Calu3 (cell line): ENCODE measurements at regions not wholly inside any gene's neighbourhood (a gene's known extent, or its start where the extent isn't known, plus 50 kb on each side); places are given as distances from the start of the nearest gene placed in this dataset.

Experiments
- BruUV-seq: library from RNA; stranded (reverse); fragments of 400-500 nt; replicated peaks from 2 replicates; lab custom pipeline; 2021; lab: Mats Ljungman, UMichigan
- CTCF ChIA-PET: fragments of 300-600 bp; sonication (Branson Sonifier 250); formaldehyde crosslinking; loops from one replicate; lab custom pipeline; 2022; ENCODE audit warnings: antibody characterized with exemption; lab: Charles Lee
- DNase-seq: peaks from one replicate; pipeline ENCODE4 v3.0.0; 2022
- H3K27ac Mint-ChIP-seq: one replicate; pipeline ENCODE4 v1.8.0; 2022; ENCODE audit warnings: mixed read lengths; ENCODE audit not compliant: unreplicated experiment
- H3K27me3 Mint-ChIP-seq: one replicate; pipeline ENCODE4 v1.8.0; 2022; ENCODE audit warnings: mixed read lengths; ENCODE audit not compliant: unreplicated experiment
- H3K36me3 Mint-ChIP-seq: one replicate; pipeline ENCODE4 v1.8.0; 2022; ENCODE audit warnings: mild to moderate bottlenecking, moderate library complexity, mixed read lengths; ENCODE audit not compliant: insufficient read depth, unreplicated experiment
- H3K4me1 Mint-ChIP-seq: one replicate; pipeline ENCODE4 v1.8.0; 2022; ENCODE audit warnings: mild to moderate bottlenecking, low read depth, mixed read lengths; ENCODE audit not compliant: unreplicated experiment
- H3K4me3 Mint-ChIP-seq: one replicate; pipeline ENCODE4 v1.8.0; 2022; ENCODE audit warnings: mild to moderate bottlenecking, low read depth, moderate library complexity, mixed read lengths; ENCODE audit not compliant: unreplicated experiment
- H3K9me3 Mint-ChIP-seq: one replicate; pipeline ENCODE4 v1.8.0; 2022; ENCODE audit warnings: low read depth, mixed read lengths; ENCODE audit not compliant: unreplicated experiment
- intact Hi-C: fragments of 100-400 bp; cut with micrococcal nuclease; formaldehyde crosslinking; loops from one replicate; pipeline ENCODE4 v1.10.0; 2022; ENCODE audit not compliant: unreplicated experiment
- TF ChIP-seq, protein P1 (sequence below): fragments of 200-600 bp; IDR thresholded peaks from one replicate; pipeline ENCODE4 v1.8.0; 2022; ENCODE audit warnings: antibody characterized with exemption; ENCODE audit not compliant: unreplicated experiment

DNA sequence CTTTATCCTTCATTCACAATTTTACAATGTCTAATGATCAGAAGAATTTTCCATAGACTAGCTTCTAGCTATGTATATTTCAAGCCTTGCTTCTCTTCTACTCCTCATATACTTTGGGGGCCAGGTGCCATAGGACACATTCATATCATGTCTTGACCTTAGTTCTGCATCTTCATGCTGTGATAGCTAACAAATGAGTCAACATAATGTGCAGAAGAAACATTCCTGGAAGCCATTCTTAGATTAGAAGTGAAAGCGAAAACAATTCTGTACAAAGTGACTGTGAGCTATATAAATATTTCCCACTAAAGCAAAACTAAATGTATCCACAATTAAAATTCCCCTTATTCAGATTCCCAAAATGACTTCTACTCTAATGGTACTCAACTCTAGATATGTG lies 320.2 kb upstream of the NREP start:
- no peak overlapping the region for H3K4me3 Mint-ChIP-seq
- H3K36me3 Mint-ChIP-seq: no peaks in the 10 kb centered on the region
- H3K27ac Mint-ChIP-seq: no peak overlapping the region
- no peaks in the 10 kb centered on the region for H3K27me3 Mint-ChIP-seq
- TF ChIP-seq, protein P1, sequence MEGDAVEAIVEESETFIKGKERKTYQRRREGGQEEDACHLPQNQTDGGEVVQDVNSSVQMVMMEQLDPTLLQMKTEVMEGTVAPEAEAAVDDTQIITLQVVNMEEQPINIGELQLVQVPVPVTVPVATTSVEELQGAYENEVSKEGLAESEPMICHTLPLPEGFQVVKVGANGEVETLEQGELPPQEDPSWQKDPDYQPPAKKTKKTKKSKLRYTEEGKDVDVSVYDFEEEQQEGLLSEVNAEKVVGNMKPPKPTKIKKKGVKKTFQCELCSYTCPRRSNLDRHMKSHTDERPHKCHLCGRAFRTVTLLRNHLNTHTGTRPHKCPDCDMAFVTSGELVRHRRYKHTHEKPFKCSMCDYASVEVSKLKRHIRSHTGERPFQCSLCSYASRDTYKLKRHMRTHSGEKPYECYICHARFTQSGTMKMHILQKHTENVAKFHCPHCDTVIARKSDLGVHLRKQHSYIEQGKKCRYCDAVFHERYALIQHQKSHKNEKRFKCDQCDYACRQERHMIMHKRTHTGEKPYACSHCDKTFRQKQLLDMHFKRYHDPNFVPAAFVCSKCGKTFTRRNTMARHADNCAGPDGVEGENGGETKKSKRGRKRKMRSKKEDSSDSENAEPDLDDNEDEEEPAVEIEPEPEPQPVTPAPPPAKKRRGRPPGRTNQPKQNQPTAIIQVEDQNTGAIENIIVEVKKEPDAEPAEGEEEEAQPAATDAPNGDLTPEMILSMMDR: no peak
- no peaks in the 10 kb centered on the region for H3K4me1 Mint-ChIP-seq
- no TSS peak for BruUV-seq
- intact Hi-C loops: no loop called here
- CTCF ChIA-PET: no interaction called here
- DNase-seq: no peak
- H3K9me3 Mint-ChIP-seq: peaks cover 2% of the 10 kb centered on the region

DNA sequence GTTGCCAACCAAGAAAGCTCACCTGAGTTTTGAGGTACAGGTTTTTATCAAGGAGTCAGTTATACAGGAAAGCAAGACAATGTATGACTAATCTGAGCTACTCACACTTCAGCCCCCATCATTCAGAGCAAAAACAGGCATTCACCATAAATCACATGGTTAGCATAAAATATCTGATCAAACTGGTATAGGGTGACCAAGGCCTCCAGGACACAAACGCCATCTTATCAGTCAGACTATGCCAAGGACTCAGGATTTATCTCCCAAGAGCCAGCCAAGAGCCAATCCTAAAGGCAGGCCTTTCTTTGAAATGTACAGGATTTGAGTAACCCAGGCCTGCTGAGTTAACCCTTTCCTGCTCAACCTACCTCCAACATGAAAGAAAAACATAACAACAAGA lies 313.0 kb upstream of the NREP start:
- TF ChIP-seq, protein P1: no peak
- H3K9me3 Mint-ChIP-seq: no peaks in the 10 kb centered on the region
- no TSS peak for BruUV-seq
- no peak for DNase-seq
- intact Hi-C loops: no loop called here
- no peaks in the 10 kb centered on the region for H3K4me1 Mint-ChIP-seq
- H3K27ac Mint-ChIP-seq: no peak overlapping the region
- CTCF ChIA-PET: interaction anchor here (0.6 kb wide), 1 partner anchor 55 kb away, joined by 4 read pairs; no protein-coding TSS in a partner anchor
- no peak overlapping the region for H3K4me3 Mint-ChIP-seq
- H3K27me3 Mint-ChIP-seq: no peaks in the 10 kb centered on the region
- H3K36me3 Mint-ChIP-seq: no peaks in the 10 kb centered on the region

DNA sequence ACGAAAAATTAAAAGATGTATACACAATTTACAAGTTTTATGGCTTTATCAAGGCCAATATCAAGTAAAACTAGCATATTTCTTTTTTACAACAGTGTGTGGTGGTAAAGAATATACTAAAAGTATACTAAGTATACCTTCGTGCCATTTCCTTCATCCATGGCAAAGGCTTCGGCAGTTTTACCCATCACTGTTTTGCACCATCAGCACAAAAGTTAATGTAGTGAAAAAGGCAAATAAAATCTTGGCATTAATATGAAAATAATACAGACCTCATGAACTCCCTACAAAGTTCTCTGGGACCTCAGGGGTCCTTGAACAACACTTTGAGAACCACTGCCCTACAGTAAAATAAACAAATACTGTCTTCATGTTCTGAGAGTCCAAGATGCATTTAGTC lies 312.3 kb upstream of the NREP start:
- no peaks in the 10 kb centered on the region for H3K9me3 Mint-ChIP-seq
- BruUV-seq: no TSS peak
- intact Hi-C loops: no loop called here
- no peaks in the 10 kb centered on the region for H3K27me3 Mint-ChIP-seq
- TF ChIP-seq, protein P1: no peak
- DNase-seq: no peak
- CTCF ChIA-PET: no interaction called here
- H3K4me3 Mint-ChIP-seq: no peak overlapping the region
- no peak overlapping the region for H3K27ac Mint-ChIP-seq
- no peaks in the 10 kb centered on the region for H3K4me1 Mint-ChIP-seq
- no peaks in the 10 kb centered on the region for H3K36me3 Mint-ChIP-seq

DNA sequence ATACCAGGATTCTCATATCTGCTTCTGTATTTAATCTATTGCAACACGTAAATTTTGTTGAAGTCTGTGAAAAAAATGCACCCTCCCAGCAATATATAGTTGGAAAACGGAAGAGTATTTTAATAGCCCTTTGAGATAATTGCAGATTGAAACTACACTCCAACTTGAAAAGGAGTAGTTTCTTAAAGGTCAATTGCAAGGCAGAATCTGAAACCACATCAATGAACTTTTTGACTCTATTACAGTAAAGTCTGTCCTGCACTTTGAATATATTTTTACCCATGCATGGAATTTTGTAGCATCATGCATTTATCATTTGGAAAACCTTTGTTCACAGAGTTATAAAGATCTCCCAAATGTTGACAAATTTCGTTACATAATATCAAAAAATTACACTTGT lies 311.6 kb upstream of the NREP start:
- H3K9me3 Mint-ChIP-seq: no peaks in the 10 kb centered on the region
- CTCF ChIA-PET: no interaction called here
- TF ChIP-seq, protein P1: no peak
- intact Hi-C loops: no loop called here
- no TSS peak for BruUV-seq
- H3K27ac Mint-ChIP-seq: no peak overlapping the region
- no peaks in the 10 kb centered on the region for H3K36me3 Mint-ChIP-seq
- no peak for DNase-seq
- no peaks in the 10 kb centered on the region for H3K27me3 Mint-ChIP-seq
- H3K4me1 Mint-ChIP-seq: no peaks in the 10 kb centered on the region
- H3K4me3 Mint-ChIP-seq: no peak overlapping the region
